Esophagus squamous epithelium (tissue), 5 donors: ENCODE measurements at regions not wholly inside any gene's neighbourhood (a gene's known extent, or its start where the extent isn't known, plus 50 kb on each side); places are given as distances from the start of the nearest gene placed in this dataset.

ENCODE experiments used
- DNase-seq: peaks from one replicate; lab custom pipeline; 2025; lab: John Stamatoyannopoulos, UW
- H3K27ac ChIP-seq, 4 donors: fragments of 200-600 bp; sonication (generic); one replicate each; pipeline ENCODE4 v1.5.1; 2016 to 2019; ENCODE audit warnings: mild to moderate bottlenecking in 1 of 4
- H3K27me3 ChIP-seq, 4 donors: fragments of 200-600 bp; sonication (generic); 1 replicate in 3 of 4; 2 replicates in 1 of 4; pipeline versions ENCODE4 v1.5.1 to v1.6.0; 2017 to 2021; ENCODE audit warnings: antibody characterized with exemption in 1 of 4
- H3K36me3 ChIP-seq, 3 donors: fragments of 200-600 bp; sonication (generic); one replicate each; pipeline ENCODE4 v1.5.1; 2016 to 2019
- H3K4me1 ChIP-seq, 3 donors: fragments of 200-600 bp; sonication (generic); one replicate each; pipeline ENCODE4 v1.5.1; 2017 to 2019
- H3K4me3 ChIP-seq, 4 donors: fragments of 200-600 bp; sonication (generic); 1 replicate in 3 of 4; 2 replicates in 1 of 4; pipeline ENCODE4 v1.5.1; 2016 to 2019; ENCODE audit warnings: mild to moderate bottlenecking in 2 of 4, moderate library complexity in 1 of 4
- H3K9me3 ChIP-seq, 3 donors: fragments of 200-600 bp; sonication (generic); one replicate each; pipeline ENCODE4 v1.5.1; 2016 to 2019
- CTCF ChIP-seq, 6 experiments: fragments of 450-650 bp in 4 of 6; fragments of 200-600 bp in 2 of 6; sonication (generic) in 2 of 6; IDR thresholded peaks; one replicate each; pipeline ENCODE4 v1.5.1; 2016 to 2019; ENCODE audit warnings: antibody characterized with exemption in 6 of 6, mild to moderate bottlenecking in 4 of 6, moderate library complexity in 4 of 6
- POLR2A ChIP-seq, 4 donors: fragments of 450-650 bp; IDR thresholded peaks; one replicate each; pipeline ENCODE4 v1.6.1; 2017; ENCODE audit warnings: antibody characterized with exemption in 4 of 4, mild to moderate bottlenecking in 4 of 4, moderate library complexity in 3 of 4
- WGBS, 2 donors: methylation state at CpG; one replicate each; pipeline ENCODE4 v1.1.5; 2018; 5-methylcytosine and 5-hydroxymethylcytosine counted together
- intact Hi-C: fragments of 100-400 bp; cut with DNase I; formaldehyde crosslinking; loops from one replicate; pipeline ENCODE4 v1.15.0; 2022
- donor health status: DM: yes; HTN: yes; CAD: no.

DNA sequence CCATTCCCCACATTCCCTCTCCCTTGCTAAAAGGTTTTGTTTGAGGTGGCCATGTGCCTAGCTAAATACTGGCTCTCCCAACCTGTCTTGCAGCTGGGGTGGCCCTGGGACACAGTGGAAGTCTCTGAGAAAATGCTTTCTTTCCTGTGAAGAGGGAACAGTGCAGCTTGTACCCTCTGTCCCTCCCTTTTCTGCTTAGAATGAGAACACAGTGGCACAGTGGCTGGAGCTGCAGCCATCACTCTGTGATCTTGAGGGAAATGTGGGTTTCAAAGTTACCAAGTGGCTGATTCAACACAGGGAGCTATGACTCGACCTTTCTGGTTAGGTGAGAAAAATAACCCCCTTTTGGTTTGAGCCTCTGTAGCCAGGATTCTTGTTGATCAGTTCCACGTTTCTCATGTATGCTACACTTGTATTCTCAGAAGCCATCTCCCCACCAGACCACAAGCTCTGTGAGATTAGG, 62.7 kb upstream of the CARD11 start:
- no peak for DNase-seq
- Histone ChIP-seq H3K27me3 (peaks cover 0 to 33% (median 0%) of the 10 kb centered on the region in 4 donors), H3K4me1 (no peaks in the 10 kb centered on the region), H3K9me3 (peaks cover 0 to 11% (median 8%) of the 10 kb centered on the region in 3 donors), H3K4me3 (no peak overlapping the region), H3K36me3 (no peaks in the 10 kb centered on the region), H3K27ac (no peak overlapping the region)
- intact Hi-C loops: no loop called here
- WGBS, 2 donors: 49 to 72% methylated on average over 2 of the region's 2 CpGs
- TF ChIP-seq CTCF (IDR thresholded peaks at IDR 0.05): no peak
- no peak for TF ChIP-seq POLR2A (IDR thresholded peaks at IDR 0.05)

DNA sequence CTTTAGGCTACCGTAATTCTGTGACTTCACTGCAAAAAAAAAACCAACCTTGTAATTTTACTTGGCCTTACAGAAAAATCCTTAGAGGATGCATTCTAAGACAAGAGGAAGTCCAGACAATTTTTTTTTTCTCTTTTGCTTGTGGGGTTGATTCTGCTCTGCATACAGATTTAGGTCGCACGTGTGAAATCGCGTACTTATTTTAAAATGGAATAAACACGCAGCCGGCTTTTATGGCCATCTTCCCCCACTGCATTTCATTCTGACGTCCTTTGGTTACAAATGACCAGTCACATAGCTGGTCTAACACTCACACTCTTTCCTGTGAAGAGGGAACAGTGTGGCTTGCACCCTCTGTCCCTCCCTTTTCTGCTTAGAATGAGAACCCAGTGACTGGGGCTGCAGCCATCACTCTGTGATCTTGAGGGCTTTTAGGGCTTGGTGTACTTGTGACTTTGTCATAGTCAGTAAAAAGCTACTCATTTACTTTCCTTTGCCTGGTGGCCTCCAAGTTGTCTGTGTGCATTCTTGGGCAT, 63.6 kb upstream of the CARD11 start:
- 71 to 79% methylated on average over 8 of the region's 8 CpGs for WGBS, 2 donors
- H3K36me3 ChIP-seq: no peaks in the 10 kb centered on the region

DNA sequence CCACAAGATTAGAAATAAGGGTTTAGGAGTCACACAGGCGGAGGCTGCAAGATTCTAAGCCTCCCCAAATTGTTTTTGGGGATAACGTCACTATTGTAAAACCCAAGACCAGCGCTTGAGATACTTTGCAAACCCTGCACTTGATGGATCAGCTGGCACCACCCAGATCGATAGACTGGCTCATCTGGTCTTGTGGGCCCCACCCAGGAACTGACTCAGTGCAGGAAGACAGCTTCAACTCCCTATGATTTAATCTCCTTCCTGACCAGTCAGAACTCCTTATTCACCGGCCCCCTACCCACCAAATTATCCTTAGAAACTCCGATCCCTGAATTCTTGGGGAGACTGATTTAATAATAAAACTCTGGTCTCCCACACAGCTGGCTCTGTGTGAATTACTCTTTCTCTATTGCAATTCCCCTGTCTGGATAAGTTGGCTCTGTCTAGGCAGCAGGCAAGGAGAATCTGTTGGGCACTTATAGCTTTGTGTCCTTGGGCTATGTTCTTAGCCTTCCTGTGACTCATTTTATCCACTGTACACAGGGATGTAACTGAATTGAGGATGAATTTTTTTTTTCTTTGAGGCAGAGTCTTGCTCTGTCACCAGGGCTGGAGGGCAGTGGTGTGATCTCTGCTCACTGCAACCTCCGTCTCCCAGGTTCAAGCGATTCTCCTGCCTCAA, 64.4 kb upstream of the CARD11 start:
- intact Hi-C loops: no loop called here
- WGBS, 2 donors: 54 to 69% methylated on average over 8 of the region's 8 CpGs

More for the DNA sequence above, 63.6 kb upstream of the CARD11 start:
- peaks cover 0 to 40% (median 0%) of the 10 kb centered on the region in 4 donors for H3K27me3 ChIP-seq
- no peak for TF ChIP-seq CTCF (IDR thresholded peaks at IDR 0.05)
- TF ChIP-seq POLR2A (IDR thresholded peaks at IDR 0.05): no peak
- DNase-seq: no peak
- intact Hi-C loops: no loop called here
- H3K4me3 ChIP-seq: no peak overlapping the region
- H3K4me1 ChIP-seq: no peaks in the 10 kb centered on the region
- H3K27ac ChIP-seq: no peak overlapping the region
- peaks cover 0 to 11% (median 8%) of the 10 kb centered on the region in 3 donors for H3K9me3 ChIP-seq

GRCh38 chr7:3109311-3109915, 65.7 kb upstream of the CARD11 start:
- Histone ChIP-seq H3K27ac (no peak overlapping the region), H3K4me1 (no peaks in the 10 kb centered on the region), H3K27me3 (peaks cover 0 to 42% (median 0%) of the 10 kb centered on the region in 4 donors), H3K4me3 (no peak overlapping the region), H3K9me3 (peaks cover 0 to 18% (median 8%) of the 10 kb centered on the region in 3 donors), H3K36me3 (no peaks in the 10 kb centered on the region)
- TF ChIP-seq CTCF (IDR thresholded peaks at IDR 0.05) (no peak), POLR2A (IDR thresholded peaks at IDR 0.05) (no peak)
- 43 to 61% methylated on average over 9 of the region's 9 CpGs for WGBS, 2 donors
- no peak for DNase-seq
- intact Hi-C loops: no loop called here

More for the DNA sequence above, 64.4 kb upstream of the CARD11 start:
- Histone ChIP-seq H3K36me3 (no peaks in the 10 kb centered on the region), H3K27me3 (peaks cover 0 to 42% (median 0%) of the 10 kb centered on the region in 4 donors), H3K9me3 (peaks cover 0 to 11% (median 8%) of the 10 kb centered on the region in 3 donors), H3K27ac (no peak overlapping the region), H3K4me1 (no peaks in the 10 kb centered on the region), H3K4me3 (no peak overlapping the region)
- TF ChIP-seq CTCF (IDR thresholded peaks at IDR 0.05): no peak
- TF ChIP-seq POLR2A (IDR thresholded peaks at IDR 0.05): no peak
- no peak for DNase-seq
